Fibroblast of lung (primary cell): ENCODE measurements at regions not wholly inside any gene's neighbourhood (a gene's known extent, or its start where the extent isn't known, plus 50 kb on each side); places are given as distances from the start of the nearest gene placed in this dataset.

Source experiments
- CTCF ChIP-seq, 2 donors: IDR thresholded peaks in 1 of 2; conservative IDR thresholded peaks in 1 of 2; 1 replicate in 1 of 2; 2 replicates in 1 of 2; pipeline ENCODE4 v1.5.1; 2011 to 2012; ENCODE audit warnings: low read length in 2 of 2, control low read depth in 1 of 2, inconsistent platforms in 1 of 2, low read depth in 1 of 2, mild to moderate bottlenecking in 1 of 2
- EZH2 ChIP-seq: IDR thresholded peaks from 2 replicates; pipeline ENCODE4 v1.5.1; 2012; ENCODE audit warnings: low read length, control low read depth, mild to moderate bottlenecking; ENCODE audit errors: missing control alignments

DNA sequence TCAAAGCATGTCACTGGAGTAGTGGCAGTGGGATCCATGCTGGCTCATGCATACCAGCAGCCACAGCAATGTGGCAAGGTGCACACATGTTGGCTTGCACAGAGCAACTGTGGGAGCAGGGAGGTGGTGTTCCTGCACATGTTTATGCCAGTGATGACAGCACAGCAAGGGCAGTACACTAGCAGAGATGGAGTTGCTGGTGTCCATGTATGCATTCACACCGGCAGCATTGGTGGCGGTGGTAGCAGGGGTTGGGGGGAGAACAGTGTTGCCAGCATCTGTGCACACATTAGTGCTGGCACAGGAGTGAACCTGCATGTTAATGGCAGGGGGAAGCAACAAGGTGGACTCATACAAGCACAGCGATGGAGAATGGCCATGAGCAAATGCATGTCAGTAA lies 202.0 kb upstream of the KCNMB2 start:
- TF ChIP-seq CTCF (conservative IDR thresholded peaks at IDR 0.05 in 1 of 2, IDR thresholded peaks at IDR 0.05 in 1 of 2; ENCODE audit: low read depth in 1 of 2, low read length in 2 of 2), result no peak
- TF ChIP-seq EZH2, result no peak
